ENCODE measurements at regions not wholly inside any gene's neighbourhood (a gene's known extent, or its start where the extent isn't known, plus 50 kb on each side); places are given as distances from the start of the nearest gene placed in this dataset.

DNA sequence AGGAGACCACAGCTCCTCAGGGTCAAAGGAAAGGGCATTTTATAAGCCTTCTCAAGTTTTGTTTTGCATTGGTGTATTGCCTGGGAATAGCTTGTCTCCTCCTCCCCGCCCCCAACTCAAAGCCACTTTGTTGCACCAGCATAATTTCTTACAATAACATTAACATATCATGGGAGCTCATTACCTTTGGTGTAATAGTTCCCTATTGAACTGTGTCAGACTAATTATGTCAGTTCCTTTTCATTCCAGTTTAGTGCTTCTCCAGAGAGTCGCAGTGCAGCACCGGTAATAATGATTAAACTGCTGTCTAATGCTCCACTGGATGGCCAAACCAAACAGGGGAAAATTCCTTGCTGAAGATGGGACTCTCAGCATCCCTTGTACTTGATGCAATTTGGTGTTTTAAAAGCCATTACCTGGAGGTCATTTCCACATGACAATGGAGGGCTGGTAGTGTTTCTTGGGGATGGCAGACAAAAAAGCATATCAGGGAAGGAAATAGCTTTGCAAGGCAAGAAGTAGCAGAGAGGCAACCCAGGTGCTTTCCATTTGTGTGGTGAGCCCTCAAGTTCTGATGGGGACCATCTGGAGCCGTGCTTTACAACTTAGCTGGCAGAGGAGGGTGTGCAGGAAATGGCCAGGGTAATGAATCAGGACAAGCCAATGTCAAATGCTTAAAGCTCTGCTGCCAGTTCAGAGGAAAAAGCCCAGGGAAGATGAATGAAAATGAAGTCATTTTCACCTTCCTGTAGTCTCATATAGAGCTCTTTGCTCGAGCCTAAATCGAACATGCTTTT lies 91.5 kb upstream of the NLRP1 start:
- peaks cover 3% of the 10 kb centered on the region for H3K27me3 ChIP-seq (ENCODE audit: control insufficient read depth, extremely low read depth, insufficient read depth, low read length)
- no peak overlapping the region for H2AFZ ChIP-seq (ENCODE audit: control insufficient read depth, low read length)
- H3K4me3 ChIP-seq (ENCODE audit: control insufficient read depth in 2 of 3, extremely low read depth in 1 of 3, insufficient read depth in 2 of 3, low read depth in 1 of 3, low read length in 3 of 3), result no peak overlapping the region
- H3K9me1 ChIP-seq (ENCODE audit: control insufficient read depth, extremely low read depth, insufficient read depth, low read length), result no peaks in the 10 kb centered on the region
- H3K9ac ChIP-seq (ENCODE audit: control insufficient read depth, extremely low read depth, insufficient read depth, low read length), result no peak overlapping the region
- TF ChIP-seq, protein P1, sequence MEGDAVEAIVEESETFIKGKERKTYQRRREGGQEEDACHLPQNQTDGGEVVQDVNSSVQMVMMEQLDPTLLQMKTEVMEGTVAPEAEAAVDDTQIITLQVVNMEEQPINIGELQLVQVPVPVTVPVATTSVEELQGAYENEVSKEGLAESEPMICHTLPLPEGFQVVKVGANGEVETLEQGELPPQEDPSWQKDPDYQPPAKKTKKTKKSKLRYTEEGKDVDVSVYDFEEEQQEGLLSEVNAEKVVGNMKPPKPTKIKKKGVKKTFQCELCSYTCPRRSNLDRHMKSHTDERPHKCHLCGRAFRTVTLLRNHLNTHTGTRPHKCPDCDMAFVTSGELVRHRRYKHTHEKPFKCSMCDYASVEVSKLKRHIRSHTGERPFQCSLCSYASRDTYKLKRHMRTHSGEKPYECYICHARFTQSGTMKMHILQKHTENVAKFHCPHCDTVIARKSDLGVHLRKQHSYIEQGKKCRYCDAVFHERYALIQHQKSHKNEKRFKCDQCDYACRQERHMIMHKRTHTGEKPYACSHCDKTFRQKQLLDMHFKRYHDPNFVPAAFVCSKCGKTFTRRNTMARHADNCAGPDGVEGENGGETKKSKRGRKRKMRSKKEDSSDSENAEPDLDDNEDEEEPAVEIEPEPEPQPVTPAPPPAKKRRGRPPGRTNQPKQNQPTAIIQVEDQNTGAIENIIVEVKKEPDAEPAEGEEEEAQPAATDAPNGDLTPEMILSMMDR (optimal IDR thresholded peaks at IDR 0.05 in 1 of 3, IDR thresholded peaks at IDR 0.05 in 1 of 3, conservative IDR thresholded peaks at IDR 0.05 in 1 of 3; ENCODE audit: extremely low read depth in 1 of 3, insufficient read depth in 2 of 3, low read length in 3 of 3), result no peak
- no peak for TF ChIP-seq EZH2 (IDR thresholded peaks at IDR 0.05; ENCODE audit: low read length)
- H3K36me3 ChIP-seq (ENCODE audit: control insufficient read depth in 2 of 2, extremely low read depth in 1 of 2, insufficient read depth in 2 of 2, low read length in 2 of 2), result no peaks in the 10 kb centered on the region
- H3K27ac ChIP-seq (ENCODE audit: control insufficient read depth, insufficient read depth, low read length), result no peak overlapping the region
- H3K9me3 ChIP-seq (ENCODE audit: control insufficient read depth, low read depth, low read length), result no peaks in the 10 kb centered on the region
- H3K4me2 ChIP-seq (ENCODE audit: control insufficient read depth, extremely low read depth, insufficient read depth, low read depth, low read length), result no peak overlapping the region
- FAIRE-seq (no peak), DNase-seq (ENCODE audit: low read depth, low spot score) (no peak)
- no peaks in the 10 kb centered on the region for H4K20me1 ChIP-seq (ENCODE audit: control insufficient read depth, extremely low read depth, insufficient read depth, low read length)
- H3K79me2 ChIP-seq (ENCODE audit: control insufficient read depth, insufficient read depth, low read length), result no peaks in the 10 kb centered on the region
- no peaks in the 10 kb centered on the region for H3K4me1 ChIP-seq (ENCODE audit: control insufficient read depth, extremely low read depth, insufficient read depth, low read length)
- dilution Hi-C loops (cut with MboI; ENCODE audit: extremely low pct_ligation_motif_present, low sequenced_read_pairs), result no loop called here

DNA sequence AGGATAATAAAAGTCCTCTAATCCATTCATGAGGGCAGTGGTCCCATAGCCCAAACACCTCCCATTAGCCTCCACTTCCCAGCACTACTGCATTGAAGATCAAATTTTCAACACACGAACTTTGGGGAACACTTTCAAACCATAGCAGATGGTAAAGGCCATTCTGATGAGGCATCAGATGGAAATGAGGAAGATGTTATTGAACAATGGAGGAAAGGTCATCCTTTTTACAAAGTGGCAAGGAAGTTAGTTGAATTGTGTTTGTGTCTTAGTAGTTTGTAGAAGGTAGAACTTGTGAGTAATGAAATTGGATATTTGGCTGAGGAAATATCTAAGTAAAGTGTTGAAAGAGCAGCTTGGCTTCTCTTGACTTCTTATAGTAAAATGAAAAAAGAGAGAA lies 93.3 kb upstream of the NLRP1 start:
- no peak overlapping the region for H3K9ac ChIP-seq (ENCODE audit: control insufficient read depth, extremely low read depth, insufficient read depth, low read length)
- TF ChIP-seq, protein P1 (optimal IDR thresholded peaks at IDR 0.05 in 1 of 3, IDR thresholded peaks at IDR 0.05 in 1 of 3, conservative IDR thresholded peaks at IDR 0.05 in 1 of 3; ENCODE audit: extremely low read depth in 1 of 3, insufficient read depth in 2 of 3, low read length in 3 of 3), result no peak
- no peak for TF ChIP-seq EZH2 (IDR thresholded peaks at IDR 0.05; ENCODE audit: low read length)
- no peaks in the 10 kb centered on the region for H3K4me1 ChIP-seq (ENCODE audit: control insufficient read depth, extremely low read depth, insufficient read depth, low read length)
- no peak for DNase-seq (ENCODE audit: low read depth, low spot score)
- no peak for FAIRE-seq
- H3K9me3 ChIP-seq (ENCODE audit: control insufficient read depth, low read depth, low read length), result no peaks in the 10 kb centered on the region
- H3K4me3 ChIP-seq (ENCODE audit: control insufficient read depth in 2 of 3, extremely low read depth in 1 of 3, insufficient read depth in 2 of 3, low read depth in 1 of 3, low read length in 3 of 3), result no peak overlapping the region
- H2AFZ ChIP-seq (ENCODE audit: control insufficient read depth, low read length), result no peak overlapping the region
- H3K27me3 ChIP-seq (ENCODE audit: control insufficient read depth, extremely low read depth, insufficient read depth, low read length), result peaks cover 3% of the 10 kb centered on the region
- dilution Hi-C loops (cut with MboI; ENCODE audit: extremely low pct_ligation_motif_present, low sequenced_read_pairs), result no loop called here
- no peak overlapping the region for H3K4me2 ChIP-seq (ENCODE audit: control insufficient read depth, extremely low read depth, insufficient read depth, low read depth, low read length)
- no peak overlapping the region for H3K27ac ChIP-seq (ENCODE audit: control insufficient read depth, insufficient read depth, low read length)
- H3K36me3 ChIP-seq (ENCODE audit: control insufficient read depth in 2 of 2, extremely low read depth in 1 of 2, insufficient read depth in 2 of 2, low read length in 2 of 2), result no peaks in the 10 kb centered on the region
- no peaks in the 10 kb centered on the region for H3K79me2 ChIP-seq (ENCODE audit: control insufficient read depth, insufficient read depth, low read length)
- no peaks in the 10 kb centered on the region for H4K20me1 ChIP-seq (ENCODE audit: control insufficient read depth, extremely low read depth, insufficient read depth, low read length)
- no peaks in the 10 kb centered on the region for H3K9me1 ChIP-seq (ENCODE audit: control insufficient read depth, extremely low read depth, insufficient read depth, low read length)

Measured in keratinocyte (primary cell).